ENCODE measurements at regions not wholly inside any gene's neighbourhood (a gene's known extent, or its start where the extent isn't known, plus 50 kb on each side); places are given as distances from the start of the nearest gene placed in this dataset.

DNA sequence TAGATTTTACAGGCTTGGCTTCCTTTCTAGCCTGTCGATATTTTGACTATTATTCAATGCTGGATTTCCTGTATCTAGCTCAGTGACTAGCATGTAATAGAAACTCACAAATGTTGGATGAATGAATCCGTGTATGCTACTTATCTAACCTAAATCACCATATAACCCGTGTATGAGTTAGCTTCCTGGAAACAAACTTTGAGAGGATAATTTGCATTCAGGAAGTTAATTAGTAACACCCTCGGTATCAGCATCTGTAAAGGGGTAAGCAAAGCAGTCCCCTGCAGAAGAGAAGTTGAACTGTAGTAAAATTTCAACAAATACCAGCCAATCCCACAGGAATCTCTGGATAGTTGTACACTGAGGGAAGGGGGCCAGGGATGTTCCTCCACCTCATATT lies 269.4 kb upstream of the LRATD1 start:
- TF ChIP-seq, protein P1, sequence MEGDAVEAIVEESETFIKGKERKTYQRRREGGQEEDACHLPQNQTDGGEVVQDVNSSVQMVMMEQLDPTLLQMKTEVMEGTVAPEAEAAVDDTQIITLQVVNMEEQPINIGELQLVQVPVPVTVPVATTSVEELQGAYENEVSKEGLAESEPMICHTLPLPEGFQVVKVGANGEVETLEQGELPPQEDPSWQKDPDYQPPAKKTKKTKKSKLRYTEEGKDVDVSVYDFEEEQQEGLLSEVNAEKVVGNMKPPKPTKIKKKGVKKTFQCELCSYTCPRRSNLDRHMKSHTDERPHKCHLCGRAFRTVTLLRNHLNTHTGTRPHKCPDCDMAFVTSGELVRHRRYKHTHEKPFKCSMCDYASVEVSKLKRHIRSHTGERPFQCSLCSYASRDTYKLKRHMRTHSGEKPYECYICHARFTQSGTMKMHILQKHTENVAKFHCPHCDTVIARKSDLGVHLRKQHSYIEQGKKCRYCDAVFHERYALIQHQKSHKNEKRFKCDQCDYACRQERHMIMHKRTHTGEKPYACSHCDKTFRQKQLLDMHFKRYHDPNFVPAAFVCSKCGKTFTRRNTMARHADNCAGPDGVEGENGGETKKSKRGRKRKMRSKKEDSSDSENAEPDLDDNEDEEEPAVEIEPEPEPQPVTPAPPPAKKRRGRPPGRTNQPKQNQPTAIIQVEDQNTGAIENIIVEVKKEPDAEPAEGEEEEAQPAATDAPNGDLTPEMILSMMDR (IDR thresholded peaks at IDR 0.05), result no peak
- no peak for TF ChIP-seq POLR2A (IDR thresholded peaks at IDR 0.05)

Data from testis (tissue), 2 donors.